Astrocyte of the hippocampus (primary cell): ENCODE measurements at regions not wholly inside any gene's neighbourhood (a gene's known extent, or its start where the extent isn't known, plus 50 kb on each side); places are given as distances from the start of the nearest gene placed in this dataset.
A peak's percentile ranks its signal among the peaks of the same experiment; 100 is the strongest.
"Not testable (repeated sequence)": the region's sequence is repeated elsewhere in the genome, so short reads cannot be mapped to it uniquely, and the experiment has no call there.

Experiments
- DNase-seq: peaks from one replicate; pipeline ENCODE4 v3.0.0; 2011; ENCODE audit warnings: low read depth, low spot score

GRCh38 chr22:48825802-48826520 is 1001.7 kb downstream of the BRD1 start:
- DNase-seq = no peak

- peak; percentile 13 for DNase-seq
These were observed 1002.7 kb downstream of the BRD1 start for GRCh38 chr22:48824712-48825651.

GRCh38 chr22:48823941-48824340 is 1003.7 kb downstream of the BRD1 start:
- no peak for DNase-seq

GRCh38 chr22:48822278-48823233 is 1005.1 kb downstream of the BRD1 start:
- DNase-seq = no peak

GRCh38 chr22:48821727-48822126 is 1005.9 kb downstream of the BRD1 start:
- no peak for DNase-seq

- no peak for DNase-seq
These were observed 1006.4 kb downstream of the BRD1 start for GRCh38 chr22:48821346-48821690.

GRCh38 chr22:48820481-48821345 is 1007.0 kb downstream of the BRD1 start:
- no peak for DNase-seq

- no peak for DNase-seq
These were observed 1007.7 kb downstream of the BRD1 start for GRCh38 chr22:48819961-48820360.

- no peak for DNase-seq
These were observed 1008.4 kb downstream of the BRD1 start for GRCh38 chr22:48819232-48819631.

GRCh38 chr22:48817491-48817890 is 1010.2 kb downstream of the BRD1 start:
- DNase-seq = not testable (repeated sequence)

- no peak for DNase-seq
These were observed 1015.8 kb downstream of the BRD1 start for GRCh38 chr22:48811885-48812284.

- DNase-seq = no peak
These were observed 1019.4 kb downstream of the BRD1 start for GRCh38 chr22:48808038-48808960.

- peak; percentile 43 for DNase-seq
These were observed 1020.5 kb downstream of the BRD1 start for GRCh38 chr22:48807155-48807554.

GRCh38 chr22:48806227-48806781 is 1021.4 kb downstream of the BRD1 start:
- DNase-seq = no peak

- no peak for DNase-seq
These were observed 1022.2 kb downstream of the BRD1 start for GRCh38 chr22:48805516-48805915.

GRCh38 chr22:48804811-48805301 is 1022.8 kb downstream of the BRD1 start:
- DNase-seq = peak; percentile 32

GRCh38 chr22:48803948-48804810 is 1023.5 kb downstream of the BRD1 start:
- DNase-seq = no peak
